ENCODE measurements at regions not wholly inside any gene's neighbourhood (a gene's known extent, or its start where the extent isn't known, plus 50 kb on each side); places are given as distances from the start of the nearest gene placed in this dataset.
"Not testable (repeated sequence)": the region's sequence is repeated elsewhere in the genome, so short reads cannot be mapped to it uniquely, and the experiment has no call there.

DNA sequence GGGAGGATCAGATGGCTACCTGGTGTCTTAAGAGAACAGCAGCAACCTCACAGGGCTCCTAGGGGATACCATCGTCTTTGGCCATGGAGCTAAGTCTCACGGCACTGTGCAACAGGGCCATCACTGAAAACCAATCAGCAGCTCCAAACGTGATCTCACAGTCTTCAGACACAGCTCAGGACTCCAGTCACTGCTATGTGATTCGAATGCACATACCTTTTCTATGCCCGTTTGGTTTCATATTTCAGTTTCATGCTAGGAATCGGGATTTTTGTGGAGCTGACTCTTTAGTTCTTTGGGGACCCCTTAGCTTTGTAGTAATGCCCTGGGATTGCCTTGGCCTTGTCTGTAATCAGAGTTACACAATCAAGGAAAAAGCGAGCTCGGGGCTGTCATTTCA, 162.8 kb upstream of the CDH11 start:
- DNase-seq, result no peak

DNA sequence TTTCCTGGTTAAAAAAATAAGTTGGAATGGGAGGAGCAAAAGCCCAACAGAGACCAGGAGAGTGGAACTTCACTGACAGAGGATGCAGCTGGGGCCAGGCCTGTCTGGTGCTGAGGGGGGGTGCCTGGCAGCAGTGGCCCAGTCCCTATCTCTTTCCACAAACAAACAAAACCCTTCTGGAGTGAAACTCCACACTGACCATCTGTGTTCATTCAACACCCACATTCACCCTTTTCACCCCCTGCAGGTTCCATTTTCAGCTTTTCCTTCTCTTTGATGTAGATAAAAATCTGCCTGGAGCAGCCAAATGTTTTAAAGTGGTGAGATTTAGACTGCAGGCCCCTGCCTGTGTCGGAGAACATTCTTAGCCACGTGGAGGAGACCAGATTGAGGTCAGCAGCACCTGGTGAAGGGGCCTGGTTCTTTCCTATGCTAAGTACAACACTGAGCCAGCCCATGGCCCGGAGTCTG, 161.4 kb upstream of the CDH11 start:
- DNase-seq, result no peak

DNA sequence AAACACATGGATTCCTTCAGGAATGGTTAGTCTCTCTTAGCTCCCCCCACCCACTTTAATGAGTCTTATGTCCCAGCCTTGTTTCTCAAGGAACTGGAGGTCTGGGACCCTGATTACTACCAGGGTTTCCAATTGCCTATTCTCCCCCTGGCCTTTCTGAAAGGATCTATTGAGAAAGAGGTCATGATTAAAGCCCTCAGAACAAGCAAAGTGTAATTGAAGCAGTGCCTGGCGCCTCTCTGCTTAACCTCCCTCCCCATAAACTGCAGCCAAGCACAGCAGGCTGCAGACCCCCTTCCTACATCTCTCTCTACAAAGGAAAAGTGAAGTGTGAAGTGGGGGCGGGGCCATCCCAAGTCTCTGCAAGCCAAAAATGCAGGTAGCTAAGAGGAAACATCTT, 159.7 kb upstream of the CDH11 start:
- DNase-seq, result no peak

GRCh38 chr16:65280845-65281512, 159.1 kb upstream of the CDH11 start:
- no peak for DNase-seq

GRCh38 chr16:65279576-65279975, 157.7 kb upstream of the CDH11 start:
- no peak for DNase-seq

DNA sequence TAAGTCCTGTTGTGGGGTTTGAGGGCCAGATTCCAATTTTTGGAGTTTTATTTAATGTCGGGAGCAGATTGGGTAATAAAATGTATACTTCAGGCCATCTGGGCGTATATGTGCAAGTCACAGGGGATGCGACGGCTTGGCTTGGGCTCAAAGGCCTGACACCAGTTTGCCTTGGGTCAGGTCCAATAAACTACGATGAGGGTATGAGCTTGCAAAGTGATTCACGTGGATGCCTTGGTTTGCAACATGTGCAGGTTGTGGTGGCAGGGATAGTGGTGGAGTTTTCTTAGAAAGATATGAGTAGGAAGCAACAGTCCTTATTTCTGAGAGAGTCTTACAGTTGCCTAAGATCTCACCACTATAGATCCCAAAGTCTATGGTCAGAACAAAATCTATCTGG, 157.0 kb upstream of the CDH11 start:
- no peak for DNase-seq

DNA sequence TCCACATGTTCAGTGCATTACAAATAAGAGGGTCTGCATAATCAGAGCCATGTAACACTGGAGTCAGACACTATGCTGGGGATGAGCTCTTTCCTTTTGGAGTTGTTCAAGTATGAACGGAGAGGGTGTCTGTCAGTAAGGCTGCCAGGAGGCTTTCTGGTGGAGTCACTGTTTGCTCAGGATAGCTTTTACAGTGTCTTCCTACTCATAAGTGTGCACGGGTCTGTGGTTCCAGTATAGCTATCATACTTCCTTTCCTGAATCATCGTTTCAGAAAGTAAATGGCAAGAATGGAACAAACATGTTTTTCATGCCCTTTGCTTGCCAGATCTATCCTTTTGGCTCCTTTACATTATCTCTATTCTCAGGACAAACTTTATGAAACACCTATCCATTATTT, 152.7 kb upstream of the CDH11 start:
- no peak for DNase-seq

DNA sequence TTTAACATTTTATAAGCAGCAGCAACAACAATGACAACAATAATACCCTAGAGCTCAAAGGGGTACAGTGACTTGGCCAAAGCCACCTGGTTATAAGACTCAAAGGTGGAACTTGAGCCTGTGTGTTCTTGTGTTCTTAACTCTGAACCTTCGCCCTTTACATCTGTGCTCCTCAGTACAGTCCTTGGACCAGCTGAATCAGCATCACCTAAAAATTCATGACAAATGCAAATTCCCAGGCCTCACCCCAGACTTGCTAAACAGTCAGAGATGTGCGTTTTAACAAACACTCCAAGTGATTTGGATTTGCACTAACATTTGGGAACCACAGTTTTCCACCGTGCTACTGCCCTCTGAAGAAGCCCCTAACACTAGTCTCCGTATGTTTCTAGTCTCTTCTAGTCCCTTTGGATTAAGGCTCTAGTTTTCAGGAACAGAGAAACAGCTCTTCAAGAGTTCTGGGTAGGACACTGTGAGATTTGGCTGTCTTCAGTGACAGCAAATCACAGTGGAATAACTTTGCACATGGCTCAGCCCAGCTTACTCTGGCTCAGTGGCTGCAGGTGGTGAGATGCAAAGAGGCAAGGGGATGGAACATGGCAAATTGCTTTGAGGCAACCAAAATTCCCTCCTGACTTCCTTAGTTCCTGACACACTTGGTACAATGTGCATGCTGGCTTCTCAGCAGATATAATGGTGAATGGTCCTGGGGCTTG, 151.0 kb upstream of the CDH11 start:
- DNase-seq, result no peak

GRCh38 chr16:65271996-65272395, 150.1 kb upstream of the CDH11 start:
- no peak for DNase-seq

DNA sequence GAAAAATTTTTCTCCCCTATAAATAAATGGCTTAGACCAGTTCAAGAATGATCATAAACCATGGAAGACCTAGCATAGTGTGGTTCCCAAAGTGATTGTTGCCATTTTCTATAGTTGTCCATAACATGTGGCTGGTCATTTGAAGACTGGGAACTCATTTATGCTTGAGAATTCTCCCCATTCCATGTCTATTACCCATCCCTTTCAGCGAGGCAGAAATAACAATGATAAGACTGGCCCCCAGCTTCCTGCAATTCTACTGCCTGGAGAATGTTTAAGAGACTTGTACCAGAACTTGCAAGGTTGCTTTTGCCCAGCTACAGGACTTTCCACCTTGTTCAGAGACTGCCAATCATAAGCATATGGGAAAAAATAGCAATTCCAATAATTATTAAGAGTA, 146.5 kb upstream of the CDH11 start:
- DNase-seq, result no peak

GRCh38 chr16:65263896-65264295, 142.0 kb upstream of the CDH11 start:
- no peak for DNase-seq

- no peak for DNase-seq
Measured at GRCh38 chr16:65260746-65261145, 138.9 kb upstream of the CDH11 start.

- DNase-seq, result no peak
Measured at GRCh38 chr16:65254144-65254543, 132.3 kb upstream of the CDH11 start.

GRCh38 chr16:65249768-65250167, 127.9 kb upstream of the CDH11 start:
- no peak for DNase-seq

DNA sequence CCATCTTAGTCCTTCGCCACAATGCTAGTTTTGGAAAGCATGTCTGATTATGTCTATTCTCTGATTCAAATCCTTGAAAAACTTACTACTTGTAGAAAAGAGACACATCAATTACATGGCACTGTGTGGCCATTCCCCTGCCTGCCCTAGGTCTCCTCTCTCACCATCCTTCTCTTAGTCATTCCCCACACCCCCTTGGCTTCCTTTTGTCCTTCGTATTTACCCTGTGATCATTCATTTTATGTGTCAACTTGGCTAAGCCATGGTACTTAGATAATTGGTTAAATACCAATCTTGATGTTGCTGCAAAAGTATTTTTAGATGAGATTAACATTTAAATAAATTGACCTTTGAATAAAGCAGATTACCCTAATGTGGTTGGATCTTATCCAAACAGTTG, 122.9 kb upstream of the CDH11 start:
- DNase-seq, result no peak

GRCh38 chr16:65235339-65236177, 113.7 kb upstream of the CDH11 start:
- no peak for DNase-seq

- DNase-seq, result not testable (repeated sequence)
Measured at GRCh38 chr16:65234721-65235320, 113.0 kb upstream of the CDH11 start.

DNA sequence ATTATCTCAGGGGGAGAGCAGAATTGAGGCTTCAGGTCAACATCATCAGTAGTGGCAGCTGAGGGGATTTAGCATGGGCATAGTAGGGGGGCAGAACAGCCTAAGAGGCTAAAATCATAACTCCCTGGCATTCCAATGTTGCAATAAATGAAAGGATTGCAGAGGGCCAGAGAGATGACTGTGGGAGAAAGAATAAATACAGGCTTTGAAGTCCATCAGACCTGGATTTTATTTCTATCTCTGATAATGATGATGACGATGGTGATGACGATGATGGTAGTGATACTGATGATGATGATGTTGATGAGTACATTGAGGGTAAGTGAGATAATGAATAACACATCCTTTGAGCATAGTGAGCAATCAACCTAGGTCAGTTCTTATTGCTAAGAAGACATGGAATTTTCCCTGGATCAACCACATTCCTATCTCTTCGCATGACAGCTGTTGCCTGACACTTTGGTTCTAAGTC, 107.4 kb upstream of the CDH11 start:
- no peak for DNase-seq

DNA sequence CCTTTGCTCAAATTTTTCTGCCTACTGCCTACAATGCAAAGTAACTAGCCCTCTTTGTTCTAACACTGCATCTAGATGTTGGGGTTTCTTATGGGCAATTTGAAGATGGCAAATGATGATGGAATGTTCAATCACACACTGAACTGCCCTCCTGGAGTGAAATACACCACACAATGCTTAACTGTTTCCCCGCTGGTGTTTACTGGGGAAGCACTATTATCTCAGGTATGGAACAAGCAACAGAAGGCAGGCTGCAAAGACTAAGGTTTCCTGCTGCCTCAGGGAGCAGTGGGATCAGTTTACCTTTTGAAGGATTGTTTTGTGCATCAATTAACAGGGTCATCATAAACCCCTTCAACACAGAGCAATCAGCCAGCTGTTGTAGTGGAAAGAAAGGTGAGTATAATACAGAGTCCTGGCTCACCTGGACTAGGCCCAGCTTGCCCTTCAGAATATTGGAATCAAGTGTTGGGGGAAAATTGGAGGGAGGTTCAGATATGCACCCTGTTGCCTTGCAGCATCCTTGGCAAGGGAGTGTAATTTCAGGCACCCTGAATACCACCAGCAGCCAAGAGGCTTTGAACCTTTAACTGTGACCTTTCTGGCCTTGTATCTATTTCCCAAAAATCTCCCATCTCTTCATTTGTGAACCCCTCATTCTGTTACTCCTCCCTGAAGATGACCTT, 105.4 kb upstream of the CDH11 start:
- DNase-seq, result no peak

DNA sequence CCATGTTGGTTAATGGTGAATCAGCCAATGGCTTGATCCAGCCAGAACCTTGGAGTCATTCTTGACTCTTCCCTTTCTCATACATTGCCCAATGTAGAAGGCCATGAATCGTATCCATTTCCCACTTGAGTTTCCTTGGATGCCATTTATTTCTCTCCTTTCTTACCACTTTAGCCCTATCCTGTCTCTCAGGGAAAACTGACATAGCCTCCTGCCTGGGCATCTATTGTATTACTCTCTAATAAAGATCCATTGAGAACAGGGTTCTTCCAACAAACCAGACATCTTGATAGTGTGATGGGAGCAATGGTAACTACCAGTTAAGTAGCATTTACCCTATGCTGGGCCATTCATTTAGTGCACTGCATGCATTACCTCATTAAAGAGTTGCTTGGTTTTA, 104.2 kb upstream of the CDH11 start:
- DNase-seq, result no peak

DNA sequence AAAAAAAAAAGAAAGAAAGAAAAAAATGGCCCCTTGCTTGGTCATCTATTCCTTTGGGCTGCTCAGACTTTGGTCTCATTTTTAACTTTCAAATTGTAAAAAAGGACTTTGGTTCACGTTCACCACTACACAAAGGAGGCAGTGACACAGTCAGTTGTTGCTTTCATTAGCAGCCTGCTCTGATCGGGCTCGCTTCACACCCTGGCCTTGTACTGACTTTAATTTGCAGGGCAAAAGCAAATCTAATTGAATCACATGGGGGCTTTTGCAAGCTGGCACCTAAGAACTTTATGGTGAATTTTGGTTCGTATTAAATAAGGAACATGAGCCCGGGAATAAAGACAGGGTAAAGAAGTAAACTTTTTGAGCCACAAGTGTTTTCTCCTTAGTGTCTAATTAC, 103.6 kb upstream of the CDH11 start:
- no peak for DNase-seq

- no peak for DNase-seq
Measured at GRCh38 chr16:65224994-65225393, 103.1 kb upstream of the CDH11 start.

DNA sequence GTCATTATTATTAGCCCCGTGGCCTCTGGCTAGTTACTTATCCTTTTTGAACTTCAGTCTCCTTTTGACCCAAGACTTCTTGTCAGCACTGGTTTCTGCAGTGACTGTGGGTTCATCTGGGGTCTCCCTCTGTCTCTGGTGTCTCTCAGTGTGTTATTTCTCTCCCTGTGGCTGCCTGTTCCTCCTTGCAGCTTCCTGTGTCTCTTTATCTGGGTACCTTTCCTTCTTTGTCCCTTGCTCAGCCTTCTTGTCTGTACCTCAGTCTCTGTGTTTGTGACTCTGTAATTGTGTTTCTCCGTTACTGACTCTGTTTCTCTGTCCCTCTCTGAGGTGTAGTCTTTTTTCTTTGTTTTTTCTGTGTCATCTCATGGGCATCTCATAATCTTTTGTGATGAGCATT, 102.6 kb upstream of the CDH11 start:
- DNase-seq, result no peak

Measured in activated CD4-positive, alpha-beta T cell treated with anti-CD3 and anti-CD28 coated beads, Interleukin-2, amount 50 U/mL, for 16 hours (primary cell).